B cell (primary cell): ENCODE measurements at regions not wholly inside any gene's neighbourhood (a gene's known extent, or its start where the extent isn't known, plus 50 kb on each side); places are given as distances from the start of the nearest gene placed in this dataset.

Experiments
- ATAC-seq: fragments of 200-7000 bp; cut with Tn5 transposase; one replicate; pipeline ENCODE4 v1.10.0; 2021; ENCODE audit warnings: low read depth, mild to moderate bottlenecking, moderate number of reproducible peaks, moderate library complexity
- CTCF ChIA-PET: fragments of 350-600 bp; sonication (Branson Sonifier 250); formaldehyde crosslinking; loops from one replicate; lab custom pipeline; 2021; ENCODE audit warnings: antibody characterized with exemption, inconsistent platforms; lab: Charles Lee
- POLR2A ChIA-PET: fragments of 350-600 bp; sonication (Branson Sonifier 250); formaldehyde crosslinking; loops from one replicate; lab custom pipeline; 2021; ENCODE audit warnings: antibody characterized with exemption; lab: Charles Lee
- DNase-seq: peaks from one replicate; pipeline ENCODE4 v3.0.0; 2013
- H2AFZ ChIP-seq: 2 replicates; pipeline ENCODE4 v1.6.1; 2012; ENCODE audit warnings: mild to moderate bottlenecking, low read depth, low read length; ENCODE audit not compliant: insufficient read depth, poor library complexity, severe bottlenecking
- H3K27ac ChIP-seq, 2 donors: 1 replicate in 1 of 2; 2 replicates in 1 of 2; pipeline ENCODE4 v1.5.1; 2012 to 2013; ENCODE audit warnings: low read length in 2 of 2, mild to moderate bottlenecking in 2 of 2, moderate library complexity in 1 of 2
- H3K27me3 ChIP-seq, 4 experiments: fragments of 200-600 bp in 1 of 4; sonication (generic) in 1 of 4; replicated peaks in 1 of 4; 1 replicate in 2 of 4; 2 replicates in 2 of 4; pipeline versions ENCODE4 v1.6.1 to v1.7.0; 2013 to 2016; ENCODE audit warnings: low read length in 3 of 4, mild to moderate bottlenecking in 2 of 4, mixed read lengths in 1 of 4, moderate library complexity in 1 of 4; ENCODE audit not compliant: insufficient read depth in 4 of 4, control insufficient read depth in 3 of 4; ENCODE audit errors: control extremely low read depth in 1 of 4
- H3K36me3 ChIP-seq, 2 experiments: replicated peaks in 1 of 2; 1 replicate in 1 of 2; 2 replicates in 1 of 2; pipeline versions ENCODE4 v1.6.1 to v1.7.1; 2013; ENCODE audit warnings: low read length in 1 of 2; ENCODE audit not compliant: insufficient read depth in 2 of 2, control insufficient read depth in 1 of 2; ENCODE audit errors: control extremely low read depth in 1 of 2, extremely low read depth in 1 of 2
- H3K4me1 ChIP-seq, 2 donors: fragments of 200-600 bp in 1 of 2; sonication (generic) in 1 of 2; 1 replicate in 1 of 2; 2 replicates in 1 of 2; pipeline versions ENCODE4 v1.5.1 to v1.6.1; 2013 to 2017; ENCODE audit warnings: low read length in 2 of 2; ENCODE audit not compliant: control insufficient read depth in 2 of 2, insufficient read depth in 2 of 2
- H3K4me2 ChIP-seq: replicated peaks from 2 replicates; pipeline ENCODE3; 2012; ENCODE audit warnings: mild to moderate bottlenecking, low read depth, low read length; ENCODE audit not compliant: poor library complexity, severe bottlenecking
- H3K4me3 ChIP-seq, 5 experiments: fragments of 200-600 bp in 1 of 5; sonication (generic) in 1 of 5; 1 replicate in 3 of 5; 2 replicates in 2 of 5; pipeline versions ENCODE4 v1.5.1 to v1.7.0; 2011 to 2016; ENCODE audit warnings: low read length in 4 of 5, mild to moderate bottlenecking in 4 of 5, low read depth in 2 of 5, control low read depth in 1 of 5, moderate library complexity in 1 of 5; ENCODE audit not compliant: insufficient read depth in 1 of 5; ENCODE audit errors: control extremely low read depth in 1 of 5, extremely low read depth in 1 of 5
- H3K79me2 ChIP-seq: fragments of 200-600 bp; sonication (generic); one replicate; pipeline ENCODE4 v1.6.0; 2016; ENCODE audit warnings: low read length; ENCODE audit not compliant: control insufficient read depth, insufficient read depth
- H3K9ac ChIP-seq: fragments of 200-600 bp; sonication (generic); 2 replicates; pipeline ENCODE4 v1.6.1; 2017; ENCODE audit warnings: mild to moderate bottlenecking, low read length, moderate library complexity
- H3K9me3 ChIP-seq, 3 donors: one replicate each; pipeline versions ENCODE4 v1.6.1 to v1.7.1; 2013; ENCODE audit warnings: low read length in 2 of 3; ENCODE audit not compliant: control insufficient read depth in 2 of 3, insufficient read depth in 1 of 3; ENCODE audit errors: control extremely low read depth in 1 of 3
- H4K20me1 ChIP-seq: 2 replicates; pipeline ENCODE4 v1.6.0; 2012; ENCODE audit warnings: mild to moderate bottlenecking, low read length; ENCODE audit not compliant: insufficient read depth, control insufficient read depth, poor library complexity, severe bottlenecking
- H3K27ac Mint-ChIP-seq: one replicate; pipeline ENCODE4 v1.8.0; 2021; ENCODE audit warnings: mixed read lengths
- H3K27me3 Mint-ChIP-seq: one replicate; pipeline ENCODE4 v1.8.0; 2021; ENCODE audit warnings: mixed read lengths
- H3K4me1 Mint-ChIP-seq: one replicate; pipeline ENCODE4 v1.8.0; 2021; ENCODE audit warnings: mixed read lengths
- H3K4me3 Mint-ChIP-seq: one replicate; pipeline ENCODE4 v1.8.0; 2021; ENCODE audit warnings: mixed read lengths
- H3K9me3 Mint-ChIP-seq: one replicate; pipeline ENCODE4 v1.8.0; 2022; ENCODE audit warnings: mixed read lengths; ENCODE audit not compliant: insufficient read depth
- CTCF ChIP-seq: fragments of 200-600 bp; IDR thresholded peaks from one replicate; pipeline ENCODE4 v1.8.0; 2022; ENCODE audit warnings: antibody characterized with exemption, mild to moderate bottlenecking
- EZH2 ChIP-seq: IDR thresholded peaks from 2 replicates; pipeline ENCODE4 v1.6.1; 2012; ENCODE audit warnings: borderline replicate concordance, low read depth, mild to moderate bottlenecking, moderate library complexity, low read length; ENCODE audit not compliant: insufficient read depth, poor library complexity, severe bottlenecking
- WGBS: methylation state at CpG from one replicate; pipeline ENCODE4 v1.1.5; 2013; ENCODE audit warnings: missing lambda C conversion rate; ENCODE audit not compliant: insufficient coverage; 5-methylcytosine and 5-hydroxymethylcytosine counted together
- intact Hi-C: fragments of 100-400 bp; cut with micrococcal nuclease; formaldehyde crosslinking; loops from one replicate; pipeline ENCODE4 v1.10.0; 2022

- no peak for ATAC-seq
- 100% methylated on average over 2 of the region's 8 CpGs for WGBS
- H3K27ac Mint-ChIP-seq, result no peak overlapping the region
- no peaks in the 10 kb centered on the region for H4K20me1 ChIP-seq
- H3K27ac ChIP-seq, result no peak overlapping the region
- H3K27me3 Mint-ChIP-seq, result peaks cover 42% of the 10 kb centered on the region
- peaks cover 32 to 37% of the 10 kb centered on the region in 2 donors for H3K4me1 ChIP-seq
- H3K79me2 ChIP-seq, result no peaks in the 10 kb centered on the region
- intact Hi-C loops, result no loop called here
- no peaks in the 10 kb centered on the region for H3K9me3 ChIP-seq
- no peak overlapping the region for H2AFZ ChIP-seq
- no peak overlapping the region for H3K9ac ChIP-seq
- no peak overlapping the region for H3K4me3 Mint-ChIP-seq
- CTCF ChIA-PET, result no interaction called here
- POLR2A ChIA-PET, result no interaction called here
- DNase-seq, result no peak
- no peak overlapping the region for H3K4me2 ChIP-seq
- TF ChIP-seq EZH2, result no peak
- TF ChIP-seq CTCF, result no peak
- no peak overlapping the region for H3K4me3 ChIP-seq
- peaks cover 0 to 24% (median 9%) of the 10 kb centered on the region in 4 experiments for H3K27me3 ChIP-seq
- peaks cover 28% of the 10 kb centered on the region for H3K4me1 Mint-ChIP-seq
- H3K9me3 Mint-ChIP-seq, result no peaks in the 10 kb centered on the region
- no peaks in the 10 kb centered on the region for H3K36me3 ChIP-seq
Measured at GRCh38 chr5:159735749-159736660, 180.3 kb upstream of the ADRA1B start.

- no peaks in the 10 kb centered on the region for H4K20me1 ChIP-seq
- no peak overlapping the region for H3K4me2 ChIP-seq
- H3K27ac ChIP-seq, result no peak overlapping the region
- DNase-seq (no peak), ATAC-seq (no peak)
- H2AFZ ChIP-seq, result no peak overlapping the region
- no peaks in the 10 kb centered on the region for H3K36me3 ChIP-seq
- Mint-ChIP-seq H3K9me3 (no peaks in the 10 kb centered on the region), H3K4me1 (peaks cover 22% of the 10 kb centered on the region), H3K4me3 (no peak overlapping the region), H3K27ac (no peak overlapping the region), H3K27me3 (peaks cover 43% of the 10 kb centered on the region)
- ChIA-PET POLR2A (no interaction called here), CTCF (no interaction called here)
- peaks cover 31 to 36% of the 10 kb centered on the region in 2 donors for H3K4me1 ChIP-seq
- TF ChIP-seq EZH2 (no peak), CTCF (no peak)
- peaks cover 0 to 2% (median 0%) of the 10 kb centered on the region in 3 donors for H3K9me3 ChIP-seq
- no peak overlapping the region for H3K9ac ChIP-seq
- H3K27me3 ChIP-seq, result peaks cover 0 to 24% (median 8%) of the 10 kb centered on the region in 4 experiments
- WGBS, result 83% methylated on average over 1 of the region's 2 CpGs
- no peaks in the 10 kb centered on the region for H3K79me2 ChIP-seq
- intact Hi-C loops, result no loop called here
- no peak overlapping the region for H3K4me3 ChIP-seq
Measured at GRCh38 chr5:159736844-159737243, 179.4 kb upstream of the ADRA1B start.
